Activated CD8-positive, alpha-beta T cell treated with anti-CD3 and anti-CD28 coated beads, Interleukin-2, amount 10 ng/mL, durations not matched to agents 7 days and 5 days (primary cell): ENCODE measurements at regions not wholly inside any gene's neighbourhood (a gene's known extent, or its start where the extent isn't known, plus 50 kb on each side); places are given as distances from the start of the nearest gene placed in this dataset.
"Not testable (repeated sequence)": the region's sequence is repeated elsewhere in the genome, so short reads cannot be mapped to it uniquely, and the experiment has no call there.

Experiments
- ATAC-seq: fragments of 150-1000 bp; cut with Tn5 transposase; one replicate; pipeline ENCODE4 v1.10.0; 2021; ENCODE audit warnings: moderate library complexity
- CTCF ChIA-PET: fragments of 350-600 bp; sonication (Branson Sonifier 250); formaldehyde crosslinking; loops from one replicate; lab custom pipeline; 2021; ENCODE audit warnings: antibody characterized with exemption; lab: Charles Lee
- POLR2A ChIA-PET: fragments of 350-600 bp; sonication (Branson Sonifier 250); formaldehyde crosslinking; loops from one replicate; lab custom pipeline; 2021; ENCODE audit warnings: antibody characterized with exemption; lab: Charles Lee
- DNase-seq: peaks from one replicate; pipeline ENCODE4 v3.0.0-alpha.2; 2020
- H3K27ac Mint-ChIP-seq: one replicate; pipeline ENCODE4 v1.8.0; 2021; ENCODE audit warnings: mild to moderate bottlenecking, mixed read lengths
- H3K27me3 Mint-ChIP-seq: one replicate; pipeline ENCODE4 v1.8.0; 2021; ENCODE audit warnings: low read depth, mixed read lengths
- H3K36me3 Mint-ChIP-seq: one replicate; pipeline ENCODE4 v1.8.0; 2021; ENCODE audit warnings: low read depth, mixed read lengths
- H3K4me1 Mint-ChIP-seq: one replicate; pipeline ENCODE4 v1.8.0; 2021; ENCODE audit warnings: low read depth, mixed read lengths
- H3K4me3 Mint-ChIP-seq: one replicate; pipeline ENCODE4 v1.8.0; 2021; ENCODE audit warnings: mild to moderate bottlenecking, mixed read lengths
- H3K9me3 Mint-ChIP-seq: one replicate; pipeline ENCODE4 v1.8.0; 2022; ENCODE audit warnings: mixed read lengths; ENCODE audit not compliant: insufficient read depth

GRCh38 chr10:36465604-36466379, 659.6 kb upstream of the ANKRD30A start:
- H3K4me1 Mint-ChIP-seq: no peaks in the 10 kb centered on the region
- POLR2A ChIA-PET: no interaction called here
- no peaks in the 10 kb centered on the region for H3K36me3 Mint-ChIP-seq
- no peaks in the 10 kb centered on the region for H3K27me3 Mint-ChIP-seq
- H3K9me3 Mint-ChIP-seq: peaks cover 3% of the 10 kb centered on the region
- CTCF ChIA-PET: no interaction called here
- no peak for DNase-seq
- no peak overlapping the region for H3K27ac Mint-ChIP-seq
- H3K4me3 Mint-ChIP-seq: no peak overlapping the region
- no peak for ATAC-seq

GRCh38 chr10:36464291-36464690, 661.1 kb upstream of the ANKRD30A start:
- Mint-ChIP-seq H3K9me3 (peaks cover 3% of the 10 kb centered on the region), H3K4me1 (no peaks in the 10 kb centered on the region), H3K27me3 (no peaks in the 10 kb centered on the region), H3K27ac (no peak overlapping the region), H3K4me3 (no peak overlapping the region), H3K36me3 (no peaks in the 10 kb centered on the region)
- POLR2A ChIA-PET: no interaction called here
- DNase-seq: no peak
- no peak for ATAC-seq
- CTCF ChIA-PET: no interaction called here

DNA sequence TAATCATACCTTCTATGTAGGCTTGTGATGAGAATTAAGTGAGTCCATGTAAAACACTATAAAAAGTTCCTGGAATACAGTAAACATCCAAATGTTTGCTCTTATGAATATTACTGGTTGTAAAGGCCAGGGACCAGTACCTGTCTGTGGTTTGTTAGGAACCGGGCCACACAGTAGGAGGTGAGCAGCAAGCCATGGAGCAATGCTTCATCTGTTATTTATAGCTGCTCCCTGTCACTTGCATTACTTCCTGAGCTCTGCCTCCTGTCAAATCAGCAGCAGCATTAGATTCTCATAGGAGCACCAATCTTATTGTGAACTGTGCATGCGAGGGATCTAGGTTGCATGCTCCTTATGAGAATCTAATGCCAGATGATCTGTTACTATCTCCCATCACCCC, 662.0 kb upstream of the ANKRD30A start:
- no peak overlapping the region for H3K4me3 Mint-ChIP-seq
- ATAC-seq (no peak), DNase-seq (no peak)
- no peaks in the 10 kb centered on the region for H3K27me3 Mint-ChIP-seq
- no peaks in the 10 kb centered on the region for H3K4me1 Mint-ChIP-seq
- H3K9me3 Mint-ChIP-seq: peaks cover 5% of the 10 kb centered on the region
- CTCF ChIA-PET: no interaction called here
- POLR2A ChIA-PET: no interaction called here
- no peak overlapping the region for H3K27ac Mint-ChIP-seq
- no peaks in the 10 kb centered on the region for H3K36me3 Mint-ChIP-seq

DNA sequence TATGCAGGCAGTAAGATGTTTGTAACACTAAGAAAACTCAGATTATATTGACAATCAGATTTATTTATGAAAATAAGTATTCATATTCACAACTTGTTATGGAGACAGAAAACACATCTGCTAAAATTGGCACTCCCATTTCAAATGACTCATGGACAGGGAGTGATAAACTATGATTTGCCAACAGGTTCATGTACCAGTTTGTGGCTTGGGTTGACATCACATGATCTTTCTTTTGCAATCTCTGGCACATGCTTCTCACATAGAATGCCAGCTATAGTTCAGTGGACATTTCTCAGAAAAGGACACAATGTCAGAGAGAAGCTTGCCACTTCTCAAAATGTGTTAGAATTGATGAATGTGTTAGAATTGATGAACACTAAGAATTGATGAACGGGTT, 663.2 kb upstream of the ANKRD30A start:
- Mint-ChIP-seq H3K4me3 (no peak overlapping the region), H3K4me1 (no peaks in the 10 kb centered on the region), H3K9me3 (peaks cover 13% of the 10 kb centered on the region), H3K27me3 (no peaks in the 10 kb centered on the region), H3K36me3 (no peaks in the 10 kb centered on the region), H3K27ac (no peak overlapping the region)
- DNase-seq: no peak
- ChIA-PET POLR2A (no interaction called here), CTCF (no interaction called here)
- no peak for ATAC-seq

GRCh38 chr10:36458437-36458836, 667.0 kb upstream of the ANKRD30A start:
- H3K4me3 Mint-ChIP-seq, H3K4me1 Mint-ChIP-seq, CTCF ChIA-PET, H3K27ac Mint-ChIP-seq, H3K36me3 Mint-ChIP-seq, DNase-seq, ATAC-seq, H3K27me3 Mint-ChIP-seq, POLR2A ChIA-PET: not testable (repeated sequence)
- peaks cover 15% of the 10 kb centered on the region for H3K9me3 Mint-ChIP-seq

DNA sequence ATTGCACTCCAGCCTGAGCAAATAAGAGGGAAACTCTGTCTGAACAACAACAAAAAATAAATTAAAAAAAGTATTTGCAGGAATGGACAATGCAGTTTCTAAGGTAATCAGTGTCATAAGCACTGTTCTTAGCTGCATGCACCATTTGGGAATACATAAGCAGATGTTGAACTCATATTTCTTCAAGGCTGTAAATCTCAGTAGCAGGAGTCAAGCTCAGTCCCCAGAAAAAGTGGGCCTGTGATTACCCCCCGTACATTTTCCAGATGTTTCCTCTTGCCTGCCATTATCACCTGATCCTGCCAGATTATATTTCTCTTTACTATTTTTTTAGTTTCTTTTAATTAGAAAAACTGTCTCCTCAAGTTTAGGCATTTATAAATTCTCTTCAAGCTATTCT, 667.6 kb upstream of the ANKRD30A start:
- H3K4me3 Mint-ChIP-seq: no peak overlapping the region
- H3K27ac Mint-ChIP-seq: no peak overlapping the region
- no peaks in the 10 kb centered on the region for H3K36me3 Mint-ChIP-seq
- ChIA-PET CTCF (no interaction called here), POLR2A (no interaction called here)
- ATAC-seq: no peak
- H3K4me1 Mint-ChIP-seq: no peaks in the 10 kb centered on the region
- H3K27me3 Mint-ChIP-seq: no peaks in the 10 kb centered on the region
- peaks cover 15% of the 10 kb centered on the region for H3K9me3 Mint-ChIP-seq
- no peak for DNase-seq

- DNase-seq (no peak), ATAC-seq (no peak)
- Mint-ChIP-seq H3K9me3 (peaks cover 18% of the 10 kb centered on the region), H3K36me3 (no peaks in the 10 kb centered on the region), H3K4me3 (no peak overlapping the region), H3K4me1 (no peaks in the 10 kb centered on the region), H3K27me3 (no peaks in the 10 kb centered on the region), H3K27ac (no peak overlapping the region)
- ChIA-PET CTCF (no interaction called here), POLR2A (no interaction called here)
Measured at GRCh38 chr10:36455526-36456133, 669.8 kb upstream of the ANKRD30A start.

DNA sequence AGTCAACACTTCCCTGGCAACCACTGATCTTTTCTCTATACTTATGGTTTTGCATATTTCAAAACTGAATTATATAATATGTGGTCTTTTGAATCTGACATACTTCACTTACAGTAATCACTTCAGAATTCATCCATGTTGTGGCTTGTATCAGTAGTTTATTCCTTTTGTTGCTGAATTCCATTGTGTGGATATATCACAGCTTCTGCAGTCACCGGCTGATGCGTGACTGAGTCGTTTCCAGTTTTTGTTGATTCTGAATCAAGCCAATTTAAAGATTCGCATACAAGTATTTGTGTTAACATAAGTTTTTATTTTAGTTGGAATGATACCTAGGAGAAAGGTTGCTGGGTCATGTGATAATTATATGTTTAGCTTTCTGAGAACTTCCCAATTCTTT, 672.5 kb upstream of the ANKRD30A start:
- H3K27ac Mint-ChIP-seq: no peak overlapping the region
- H3K4me3 Mint-ChIP-seq: no peak overlapping the region
- POLR2A ChIA-PET: no interaction called here
- no peak for ATAC-seq
- H3K27me3 Mint-ChIP-seq: no peaks in the 10 kb centered on the region
- H3K36me3 Mint-ChIP-seq: no peaks in the 10 kb centered on the region
- CTCF ChIA-PET: no interaction called here
- no peak for DNase-seq
- peaks cover 10% of the 10 kb centered on the region for H3K9me3 Mint-ChIP-seq
- no peaks in the 10 kb centered on the region for H3K4me1 Mint-ChIP-seq

DNA sequence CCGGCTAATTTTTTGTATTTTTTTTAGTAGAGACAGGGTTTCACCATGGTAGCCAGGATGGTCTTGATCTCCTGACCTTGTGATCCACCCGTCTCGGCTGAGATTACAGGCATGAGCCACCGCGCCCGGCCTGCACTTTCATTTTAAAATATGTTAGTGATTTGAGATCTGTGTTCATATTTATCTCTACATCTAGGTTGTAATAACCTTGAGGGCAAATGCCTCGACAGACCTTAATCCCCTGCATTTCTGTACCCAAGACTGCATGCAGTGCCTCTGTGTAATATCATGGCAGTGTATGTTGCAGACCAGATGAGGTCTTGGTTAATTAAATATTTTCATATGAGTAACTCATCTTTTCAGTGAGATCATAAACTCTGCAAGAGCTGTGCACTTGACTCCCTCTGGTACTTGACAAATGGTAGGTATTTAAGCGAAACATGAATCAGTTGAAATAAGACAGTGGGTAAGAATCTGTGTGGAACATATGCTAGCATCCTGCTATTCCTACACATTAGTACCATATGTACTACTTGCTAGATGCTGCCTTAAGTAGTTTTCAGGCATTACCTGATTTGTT, 673.9 kb upstream of the ANKRD30A start:
- Mint-ChIP-seq H3K27me3 (no peaks in the 10 kb centered on the region), H3K36me3 (no peaks in the 10 kb centered on the region), H3K9me3 (peaks cover 8% of the 10 kb centered on the region), H3K27ac (no peak overlapping the region), H3K4me1 (no peaks in the 10 kb centered on the region), H3K4me3 (no peak overlapping the region)
- POLR2A ChIA-PET: interaction anchor here (0.7 kb wide), 1 partner anchor 553 kb away, joined by 3 read pairs; no protein-coding TSS in a partner anchor
- DNase-seq (no peak), ATAC-seq (no peak)
- CTCF ChIA-PET: no interaction called here

GRCh38 chr10:36450380-36450779, 675.0 kb upstream of the ANKRD30A start:
- H3K9me3 Mint-ChIP-seq: peaks cover 8% of the 10 kb centered on the region
- DNase-seq (no peak), ATAC-seq (no peak)
- H3K4me1 Mint-ChIP-seq: no peaks in the 10 kb centered on the region
- POLR2A ChIA-PET: no interaction called here
- H3K27me3 Mint-ChIP-seq: no peaks in the 10 kb centered on the region
- H3K27ac Mint-ChIP-seq: no peak overlapping the region
- CTCF ChIA-PET: no interaction called here
- no peaks in the 10 kb centered on the region for H3K36me3 Mint-ChIP-seq
- no peak overlapping the region for H3K4me3 Mint-ChIP-seq

- Mint-ChIP-seq H3K9me3 (peaks cover 3% of the 10 kb centered on the region), H3K27me3 (no peaks in the 10 kb centered on the region)
- POLR2A ChIA-PET: no interaction called here
Measured at GRCh38 chr10:36448760-36449691, 676.4 kb upstream of the ANKRD30A start.

GRCh38 chr10:36446881-36447280, 678.5 kb upstream of the ANKRD30A start:
- ChIA-PET POLR2A (no interaction called here), CTCF (no interaction called here)
- no peaks in the 10 kb centered on the region for H3K27me3 Mint-ChIP-seq

More at GRCh38 chr10:36448760-36449691, 676.4 kb upstream of the ANKRD30A start:
- no peaks in the 10 kb centered on the region for H3K4me1 Mint-ChIP-seq
- no peaks in the 10 kb centered on the region for H3K36me3 Mint-ChIP-seq
- H3K27ac Mint-ChIP-seq: no peak overlapping the region
- no peak for ATAC-seq
- no peak for DNase-seq
- CTCF ChIA-PET: no interaction called here
- no peak overlapping the region for H3K4me3 Mint-ChIP-seq

More at GRCh38 chr10:36446881-36447280, 678.5 kb upstream of the ANKRD30A start:
- Mint-ChIP-seq H3K4me3 (no peak overlapping the region), H3K27ac (no peak overlapping the region), H3K9me3 (peaks cover 3% of the 10 kb centered on the region), H3K4me1 (no peaks in the 10 kb centered on the region), H3K36me3 (no peaks in the 10 kb centered on the region)
- ATAC-seq (no peak), DNase-seq (no peak)
